Muscle of back (tissue), 3 donors: ENCODE measurements at regions not wholly inside any gene's neighbourhood (a gene's known extent, or its start where the extent isn't known, plus 50 kb on each side); places are given as distances from the start of the nearest gene placed in this dataset.

Experiments used
- DNase-seq, 3 donors: peaks; one replicate each; pipeline versions ENCODE4 v3.0.0 to v3.0.0-alpha.2; 2013

DNA sequence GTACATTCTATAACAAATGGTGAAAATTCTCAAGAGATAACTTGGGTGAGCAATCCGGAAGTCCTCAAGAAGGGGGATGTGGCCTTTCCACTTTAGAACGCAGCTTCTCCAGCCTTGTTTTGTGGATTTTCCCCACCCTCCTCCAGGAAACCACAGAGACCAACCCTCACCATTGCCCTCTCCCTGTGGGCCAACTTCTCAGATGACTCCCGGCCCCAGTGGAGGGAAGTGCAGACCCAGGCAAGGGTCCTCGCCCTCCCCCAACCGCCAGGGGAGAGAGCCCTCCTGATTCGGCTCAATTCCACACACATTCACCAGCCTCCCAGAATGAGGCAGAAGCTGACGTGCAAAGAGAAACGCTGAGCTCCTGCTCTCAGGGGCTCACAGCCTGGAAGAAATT, 277.2 kb downstream of the EIPR1 start:
- no peak for DNase-seq

GRCh38 chr2:3099860-3100234, 277.8 kb downstream of the EIPR1 start:
- no peak for DNase-seq

DNA sequence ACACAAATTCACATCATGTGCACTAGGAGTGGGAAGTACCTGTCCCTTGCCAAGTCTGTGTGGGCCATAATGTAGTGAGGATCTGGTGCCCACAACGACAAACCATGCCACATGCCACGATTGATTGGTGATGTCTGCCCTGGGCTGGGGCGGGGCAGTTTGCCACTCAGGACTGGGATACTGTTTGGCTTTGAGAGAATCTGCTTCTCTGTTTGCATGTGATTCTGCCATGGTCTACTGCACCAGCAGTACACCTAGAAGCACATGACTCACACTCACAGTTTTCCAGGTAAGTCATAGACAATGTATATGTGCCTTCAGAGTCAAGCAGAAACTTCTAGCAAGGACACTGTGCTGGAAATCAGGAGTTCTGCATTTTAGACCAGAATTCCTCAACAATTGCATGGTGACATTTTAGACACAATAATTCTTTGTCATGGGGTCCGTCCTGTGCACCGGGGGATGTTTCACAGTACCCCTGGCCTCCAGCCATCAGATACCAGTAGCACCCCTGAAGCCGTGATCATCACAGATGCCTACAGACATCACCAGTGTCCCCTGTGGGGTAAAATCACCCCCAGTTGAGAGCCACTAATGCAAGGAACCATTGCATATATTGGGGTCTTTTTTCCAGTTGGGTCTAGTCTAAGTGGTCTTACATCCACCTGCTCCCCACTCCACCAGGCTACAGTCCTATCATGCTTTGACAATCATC, 278.3 kb downstream of the EIPR1 start:
- no peak for DNase-seq

DNA sequence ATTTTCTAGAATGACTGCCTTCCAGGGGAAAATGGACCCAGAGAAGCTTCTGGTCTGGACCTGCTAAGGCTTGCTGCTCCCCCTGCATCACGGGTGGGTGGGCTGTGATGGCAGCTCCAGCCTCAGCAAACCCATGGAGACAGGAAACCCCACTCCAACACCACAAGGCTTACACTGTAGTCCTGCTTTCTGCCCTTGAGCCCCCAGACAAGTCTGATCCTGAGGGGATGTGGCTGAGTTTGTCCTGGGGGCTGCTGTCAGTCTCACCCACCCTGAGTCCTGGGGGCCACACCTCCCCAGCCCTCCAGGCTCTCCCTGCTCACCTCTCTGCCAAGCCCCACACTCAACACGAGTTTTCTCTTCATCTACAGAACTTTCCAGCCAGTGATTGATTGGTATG, 279.4 kb downstream of the EIPR1 start:
- DNase-seq, result no peak

GRCh38 chr2:3097804-3098203, 279.8 kb downstream of the EIPR1 start:
- no peak for DNase-seq

DNA sequence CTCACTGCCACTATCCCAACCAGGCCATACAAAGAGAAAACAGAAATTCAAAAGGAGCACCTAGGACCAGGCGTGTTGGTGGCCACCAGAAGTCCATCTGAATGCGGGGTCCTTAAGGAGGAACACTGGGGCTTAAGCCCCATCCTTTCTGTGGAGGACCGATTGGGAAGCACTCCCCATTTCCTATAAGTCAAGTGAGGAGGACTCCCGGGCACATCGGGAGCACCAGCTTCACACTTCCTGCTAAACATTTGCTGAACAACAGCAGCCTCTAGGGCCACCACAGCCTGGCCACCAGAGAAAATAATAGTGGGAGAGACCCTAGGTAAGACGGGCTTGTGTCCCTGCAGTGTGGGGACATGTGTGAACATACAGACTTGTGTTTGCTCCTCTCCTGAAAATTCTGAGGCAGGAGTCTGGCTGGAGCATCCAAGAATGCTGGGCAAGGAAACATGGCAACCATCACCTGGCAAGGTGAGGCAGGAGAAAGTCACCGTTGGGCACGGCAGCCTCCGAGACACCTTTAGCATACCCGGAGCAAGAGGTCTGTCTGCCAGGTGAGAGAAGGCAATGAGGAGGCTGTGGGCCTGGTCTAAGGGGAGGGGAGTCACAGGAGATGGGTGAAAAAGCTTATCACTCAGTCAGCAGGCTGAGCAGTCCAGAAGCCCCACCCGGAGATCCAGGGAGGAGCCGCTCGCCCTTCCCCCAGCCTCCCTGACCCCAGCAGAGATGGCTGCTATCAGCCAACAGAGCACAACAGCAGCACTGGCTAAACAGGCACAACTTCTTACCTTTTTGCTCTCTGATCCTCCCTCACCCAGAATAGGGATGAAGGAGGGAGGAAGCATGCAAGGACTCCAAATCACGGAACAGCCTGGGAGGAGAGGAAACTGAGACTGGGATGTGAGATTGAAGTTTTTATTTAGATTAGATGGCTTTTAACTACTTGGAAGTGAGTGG, 282.3 kb downstream of the EIPR1 start:
- no peak for DNase-seq

DNA sequence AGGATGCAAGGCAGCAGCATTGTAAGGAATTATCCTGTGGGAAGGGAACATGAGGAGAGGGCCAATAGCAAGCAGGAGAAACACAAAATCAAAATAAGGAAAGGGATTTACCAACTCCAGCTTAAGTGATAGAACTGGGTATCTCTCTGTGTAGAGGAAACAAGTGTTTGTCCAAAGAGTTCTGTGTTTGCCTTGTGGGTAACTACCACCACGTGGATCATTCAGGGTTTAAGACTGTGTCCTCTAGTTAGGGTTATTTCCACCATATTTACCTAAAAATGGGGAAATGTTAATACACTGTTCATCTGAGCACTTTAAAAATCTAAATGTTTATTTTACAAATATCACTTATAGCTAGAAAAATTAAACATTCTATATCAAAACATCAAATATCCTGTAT, 283.3 kb downstream of the EIPR1 start:
- DNase-seq, result no peak

GRCh38 chr2:3091696-3092095, 285.9 kb downstream of the EIPR1 start:
- no peak for DNase-seq

GRCh38 chr2:3082705-3083104, 294.9 kb downstream of the EIPR1 start:
- DNase-seq, result no peak

DNA sequence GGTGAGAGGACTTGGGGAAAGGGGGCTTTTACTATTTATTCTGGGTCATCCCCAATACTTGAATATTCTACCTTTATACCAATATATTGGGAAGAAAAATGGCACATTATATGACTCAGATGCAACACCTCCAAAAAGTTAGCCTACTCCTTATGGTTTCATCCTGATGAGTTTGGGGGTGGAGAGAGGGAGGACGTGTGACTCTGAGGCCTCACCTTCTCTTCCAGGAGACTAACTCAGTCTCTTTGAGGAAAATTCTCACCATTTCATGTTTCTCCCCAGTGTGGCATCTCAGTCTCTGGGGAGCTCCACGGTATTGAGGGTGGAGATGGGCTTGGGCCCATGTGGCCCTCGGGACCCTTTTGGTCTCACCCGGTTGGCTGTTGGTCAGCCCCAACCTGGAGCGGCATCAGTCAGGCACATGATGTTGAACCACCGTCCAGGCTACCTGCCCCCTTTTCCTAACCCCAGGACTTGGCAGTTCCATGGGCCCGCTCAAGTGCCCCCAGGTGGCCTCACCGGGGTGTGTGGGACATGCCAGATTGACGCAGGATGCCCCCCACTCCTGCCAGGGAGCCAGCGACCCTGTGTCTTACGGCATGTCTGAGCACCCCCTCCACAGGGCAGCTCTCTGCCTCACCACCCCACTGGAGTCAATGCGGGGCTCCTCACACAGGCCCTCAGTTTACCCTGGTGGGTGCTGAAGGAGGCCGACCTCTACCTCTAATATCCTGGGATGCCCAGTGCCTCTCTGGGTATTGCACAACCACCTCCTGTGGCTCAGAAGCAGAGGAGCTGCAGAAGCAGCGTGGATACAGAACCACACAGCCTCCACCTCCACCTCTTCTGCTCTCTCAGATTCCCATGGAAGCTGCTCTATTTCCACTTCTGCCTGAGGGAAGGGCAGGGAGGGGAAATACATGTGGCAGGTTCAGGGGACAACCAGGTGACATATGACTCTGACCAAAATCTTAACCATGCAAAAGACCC, 297.4 kb downstream of the EIPR1 start:
- DNase-seq, result no peak

DNA sequence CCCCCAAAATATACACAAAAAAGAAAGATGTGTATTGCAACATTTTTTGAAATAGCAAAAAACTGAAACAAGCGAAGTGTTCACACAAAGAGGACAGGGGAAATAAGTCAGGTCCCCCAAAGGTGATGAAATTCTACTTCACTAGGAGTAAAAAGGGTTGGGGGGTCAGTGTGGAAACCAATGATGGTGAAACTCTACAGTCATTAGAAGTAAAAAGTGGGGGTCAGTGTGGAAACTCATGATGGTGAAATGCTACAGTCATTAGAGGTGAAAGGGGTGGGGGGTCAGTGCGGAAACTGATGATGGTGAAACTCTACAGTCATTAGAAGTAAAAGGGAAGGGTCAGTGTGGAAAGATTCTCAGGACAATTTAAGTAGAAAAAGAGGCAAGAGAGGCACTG, 298.2 kb downstream of the EIPR1 start:
- no peak for DNase-seq

GRCh38 chr2:3078684-3079083, 298.9 kb downstream of the EIPR1 start:
- DNase-seq, result no peak

DNA sequence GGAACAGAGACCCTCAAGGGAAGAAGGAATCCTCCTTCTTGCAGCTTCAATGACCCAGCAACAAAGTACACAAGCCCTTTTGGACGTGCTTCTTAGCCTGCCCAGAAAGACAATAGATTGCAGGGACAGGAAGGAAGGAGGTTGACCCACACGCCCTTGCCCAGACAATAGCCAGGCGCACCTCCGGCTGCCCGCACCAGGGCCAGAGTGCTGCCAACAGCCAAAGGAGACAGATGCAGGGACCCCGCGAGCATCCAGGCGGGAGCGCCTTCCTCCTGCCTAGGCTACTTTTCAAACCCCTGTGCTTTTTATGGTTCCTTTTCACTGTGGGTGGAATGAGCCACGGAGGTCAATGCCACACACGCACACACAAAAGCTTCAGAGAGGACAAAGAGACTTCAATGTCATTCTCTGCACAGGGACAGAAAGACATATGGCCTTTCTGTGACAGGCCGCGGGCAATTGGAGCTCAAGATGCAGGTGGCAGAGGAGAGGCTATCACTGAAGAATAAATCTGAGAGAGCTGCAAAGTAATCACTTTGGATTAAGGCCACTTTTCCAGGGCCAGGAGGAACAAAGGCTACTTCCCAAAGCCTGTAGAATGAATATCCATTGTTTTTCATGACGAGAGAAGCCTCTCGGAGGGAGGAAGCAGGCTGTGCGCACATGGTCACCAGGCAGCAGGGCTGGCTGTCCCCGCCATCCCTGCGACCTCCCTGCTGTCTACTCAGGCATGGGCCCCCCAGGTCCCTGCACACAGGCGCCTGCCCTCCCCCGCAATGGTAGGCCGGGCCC, 300.6 kb downstream of the EIPR1 start:
- no peak for DNase-seq

DNA sequence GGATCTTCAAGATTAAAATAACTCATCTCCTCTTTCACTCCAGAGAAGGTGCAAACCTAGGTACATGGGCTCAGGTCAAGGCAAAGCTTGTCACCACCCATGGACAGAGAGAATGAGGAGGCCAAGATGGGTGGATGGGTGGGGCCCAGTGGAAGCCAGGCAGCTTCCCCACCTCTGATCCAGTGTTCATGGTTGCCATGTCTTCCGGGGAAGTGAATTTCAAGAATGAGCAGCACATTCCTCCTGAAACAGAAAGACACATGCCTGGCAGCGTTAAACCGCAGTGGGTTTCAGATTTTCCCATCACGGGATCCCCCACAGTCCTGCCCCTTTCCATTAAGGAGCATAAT, 301.7 kb downstream of the EIPR1 start:
- DNase-seq, result no peak

DNA sequence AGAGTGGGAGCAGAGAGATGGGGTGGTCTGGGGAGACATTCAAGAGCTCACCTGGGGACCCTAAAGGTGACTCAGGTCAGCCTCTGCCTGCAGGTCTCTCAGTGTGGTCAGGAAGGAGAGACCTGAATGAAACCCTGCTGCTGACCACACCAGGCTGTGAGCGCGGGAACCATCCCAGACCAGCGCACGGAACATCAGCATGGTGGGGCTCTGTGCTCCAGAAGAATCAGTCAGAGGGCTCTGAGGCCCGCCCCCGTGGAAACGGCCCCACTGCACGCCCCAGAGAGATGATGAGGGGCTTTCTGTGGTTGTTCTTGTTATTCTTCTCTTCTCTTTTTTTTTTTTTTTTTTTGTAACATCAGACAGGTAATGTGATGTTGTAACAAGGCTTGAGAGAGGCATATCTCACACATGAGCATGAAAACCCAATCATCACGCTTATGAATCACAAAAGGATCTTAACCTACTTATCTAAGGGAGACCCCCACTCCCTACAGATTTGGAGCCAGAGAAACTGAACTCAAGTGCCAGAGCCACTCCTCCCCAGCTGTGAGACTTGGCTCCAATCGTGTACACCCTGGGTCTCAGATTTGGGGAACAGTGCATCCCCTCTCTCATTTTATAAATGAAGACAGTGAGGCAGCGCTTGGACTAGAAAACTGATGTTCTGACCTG, 302.2 kb downstream of the EIPR1 start:
- DNase-seq, result no peak

GRCh38 chr2:3073704-3074103, 303.9 kb downstream of the EIPR1 start:
- DNase-seq, result no peak

DNA sequence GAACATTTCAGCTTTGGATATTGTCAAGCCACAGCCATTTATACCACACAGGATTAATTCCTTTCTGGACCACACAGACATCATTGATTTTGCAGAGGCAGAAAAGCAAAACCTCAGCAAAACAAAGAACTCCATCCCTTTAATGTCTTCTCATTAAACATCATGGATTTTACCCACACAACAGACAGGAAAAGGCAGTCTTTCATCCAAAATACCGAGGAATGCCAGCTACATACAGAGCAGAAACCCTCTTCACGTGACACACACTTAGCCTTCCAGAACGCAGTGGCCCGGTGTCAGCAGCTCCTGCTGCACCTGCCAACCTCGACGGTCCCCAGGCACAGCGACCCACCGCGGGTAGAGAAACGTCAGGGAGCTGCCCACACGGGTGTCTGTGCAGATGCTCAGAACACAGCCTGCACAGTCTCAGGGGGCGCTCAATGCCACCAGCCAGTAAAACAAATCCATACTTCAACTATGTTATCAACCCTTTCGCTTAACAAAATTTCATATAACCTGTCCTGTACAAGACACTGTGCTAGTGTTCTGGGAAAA, 304.5 kb downstream of the EIPR1 start:
- DNase-seq, result no peak

DNA sequence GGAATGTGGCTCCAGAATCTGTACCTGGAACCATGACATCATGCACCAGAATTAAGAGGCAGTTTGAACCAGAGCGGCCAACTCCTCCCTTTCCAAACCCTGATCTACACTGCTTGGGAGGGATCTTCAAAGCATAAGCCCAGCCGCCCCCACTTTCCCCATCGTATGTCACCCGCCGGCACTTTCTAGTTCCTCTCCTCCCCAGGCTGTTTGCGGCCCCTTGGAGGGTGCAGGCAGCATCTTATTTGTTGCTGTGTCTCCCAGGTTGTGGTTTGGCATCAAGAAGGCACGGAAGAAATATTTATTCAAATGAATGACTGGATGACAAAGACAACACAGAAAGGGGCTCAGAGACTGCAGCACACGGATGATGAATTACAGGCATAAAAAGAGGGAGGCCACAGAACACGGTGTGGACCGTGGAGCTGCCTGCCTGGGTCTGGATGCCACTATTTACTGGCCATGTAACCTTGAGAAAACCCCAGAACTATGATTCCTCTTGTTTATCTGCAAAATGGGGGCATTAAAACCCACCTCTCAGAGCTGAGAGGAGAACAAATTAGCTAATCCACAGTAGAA, 305.8 kb downstream of the EIPR1 start:
- no peak for DNase-seq

DNA sequence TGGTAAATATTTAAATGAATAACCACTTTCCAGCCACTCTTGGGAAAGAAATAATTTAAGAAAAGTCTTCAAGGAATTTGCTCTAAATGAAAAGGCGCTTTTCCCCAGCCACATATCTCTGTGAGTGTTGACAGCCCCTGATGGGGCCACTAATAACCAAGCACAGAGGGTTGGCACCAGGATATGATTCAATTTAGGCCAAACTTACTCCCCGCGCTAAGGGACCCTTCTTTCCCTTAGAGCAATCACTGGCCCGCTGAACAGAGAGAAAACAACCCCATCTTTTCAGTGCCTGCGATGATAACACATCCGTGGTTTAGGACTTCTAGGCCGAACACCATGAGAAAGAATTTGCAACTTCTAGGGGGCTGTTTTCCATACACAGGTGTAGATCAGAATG, 310.8 kb downstream of the EIPR1 start:
- no peak for DNase-seq

- DNase-seq, result no peak
These were observed 311.7 kb downstream of the EIPR1 start for GRCh38 chr2:3065928-3066327.
